Upper lobe of left lung (tissue), 4 donors: ENCODE measurements at regions not wholly inside any gene's neighbourhood (a gene's known extent, or its start where the extent isn't known, plus 50 kb on each side); places are given as distances from the start of the nearest gene placed in this dataset.

Experiments used
- EP300 ChIP-seq, 4 donors: sonication (generic); formaldehyde crosslinking; IDR thresholded peaks; one replicate each; pipeline ENCODE4 v1.5.1; 2017; ENCODE audit warnings: antibody characterized with exemption in 4 of 4, control low read depth in 2 of 4
- POLR2A ChIP-seq, 4 donors: fragments of 450-650 bp; IDR thresholded peaks; one replicate each; pipeline ENCODE4 v1.5.1; 2016 to 2017; ENCODE audit warnings: antibody characterized with exemption in 4 of 4, mild to moderate bottlenecking in 2 of 4
- TF ChIP-seq, protein P1 (sequence below), 6 experiments: fragments of 450-650 bp in 4 of 6; fragments of 200-600 bp in 2 of 6; sonication (generic) in 2 of 6; IDR thresholded peaks; one replicate each; pipeline ENCODE4 v1.5.1; 2016 to 2019; ENCODE audit warnings: antibody characterized with exemption in 6 of 6

DNA sequence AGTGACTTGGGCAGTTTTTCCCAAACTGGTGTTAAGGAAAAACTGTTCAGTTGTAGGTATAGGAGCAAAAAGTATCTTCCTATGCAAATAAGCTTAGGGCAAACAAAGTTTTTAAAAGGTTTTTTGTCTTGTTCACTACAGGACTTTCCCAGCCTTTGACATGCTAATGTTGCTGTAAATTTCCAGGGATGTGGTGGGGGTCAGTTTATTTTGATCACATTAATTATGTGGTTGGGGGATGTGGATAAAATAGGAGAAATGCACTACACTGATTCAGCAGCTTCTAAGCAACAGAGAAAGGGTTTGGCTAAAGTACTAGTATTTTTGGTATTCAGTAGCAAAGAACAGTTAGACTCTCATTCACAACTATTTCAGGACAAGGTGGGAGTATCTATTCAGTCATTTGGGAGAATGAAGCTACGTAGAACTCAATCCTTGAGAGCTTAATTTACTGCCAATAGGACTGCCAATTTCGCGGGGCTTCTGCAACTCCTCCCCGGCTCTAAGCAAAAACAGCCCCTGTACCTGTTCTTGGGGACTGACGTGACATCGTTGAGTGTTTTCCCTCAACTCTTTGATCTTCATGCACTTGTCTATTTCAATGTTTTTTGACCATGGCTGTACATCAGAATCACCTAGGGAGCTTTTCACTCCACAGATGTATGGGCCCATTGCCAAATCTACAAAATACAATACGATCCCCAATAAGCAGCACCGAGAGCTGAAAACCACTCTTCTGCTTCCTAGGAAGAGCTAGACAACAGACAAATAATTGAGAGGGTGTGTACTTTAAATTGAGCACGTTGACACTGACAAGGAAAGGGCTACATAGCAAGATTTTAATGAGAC lies 94.8 kb upstream of the NHSL1 start:
- TF ChIP-seq, protein P1, sequence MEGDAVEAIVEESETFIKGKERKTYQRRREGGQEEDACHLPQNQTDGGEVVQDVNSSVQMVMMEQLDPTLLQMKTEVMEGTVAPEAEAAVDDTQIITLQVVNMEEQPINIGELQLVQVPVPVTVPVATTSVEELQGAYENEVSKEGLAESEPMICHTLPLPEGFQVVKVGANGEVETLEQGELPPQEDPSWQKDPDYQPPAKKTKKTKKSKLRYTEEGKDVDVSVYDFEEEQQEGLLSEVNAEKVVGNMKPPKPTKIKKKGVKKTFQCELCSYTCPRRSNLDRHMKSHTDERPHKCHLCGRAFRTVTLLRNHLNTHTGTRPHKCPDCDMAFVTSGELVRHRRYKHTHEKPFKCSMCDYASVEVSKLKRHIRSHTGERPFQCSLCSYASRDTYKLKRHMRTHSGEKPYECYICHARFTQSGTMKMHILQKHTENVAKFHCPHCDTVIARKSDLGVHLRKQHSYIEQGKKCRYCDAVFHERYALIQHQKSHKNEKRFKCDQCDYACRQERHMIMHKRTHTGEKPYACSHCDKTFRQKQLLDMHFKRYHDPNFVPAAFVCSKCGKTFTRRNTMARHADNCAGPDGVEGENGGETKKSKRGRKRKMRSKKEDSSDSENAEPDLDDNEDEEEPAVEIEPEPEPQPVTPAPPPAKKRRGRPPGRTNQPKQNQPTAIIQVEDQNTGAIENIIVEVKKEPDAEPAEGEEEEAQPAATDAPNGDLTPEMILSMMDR (IDR thresholded peaks at IDR 0.05): no peak
- TF ChIP-seq EP300 (IDR thresholded peaks at IDR 0.05): no peak
- TF ChIP-seq POLR2A (IDR thresholded peaks at IDR 0.05): no peak
